K562 (cell line): ENCODE measurements at regions not wholly inside any gene's neighbourhood (a gene's known extent, or its start where the extent isn't known, plus 50 kb on each side); places are given as distances from the start of the nearest gene placed in this dataset.

ENCODE experiments used
- E2F1 ChIP-seq: sonication (generic); formaldehyde crosslinking; IDR thresholded peaks from 2 replicates; pipeline ENCODE4 v1.8.1; 2023; ENCODE audit warnings: mild to moderate bottlenecking, missing genetic modification reagents, moderate library complexity
- FOXM1 ChIP-seq, 2 experiments: fragments of 450-650 bp in 1 of 2; sonication (generic) in 1 of 2; formaldehyde crosslinking in 1 of 2; IDR thresholded peaks; 2 replicates each; pipeline versions ENCODE4 v1.6.1 to v1.9.0; 2017 to 2022; ENCODE audit warnings: low read depth in 2 of 2, mild to moderate bottlenecking in 2 of 2, missing genetic modification reagents in 1 of 2, moderate library complexity in 1 of 2
- JUNB ChIP-seq: fragments of 450-650 bp; formaldehyde crosslinking; conservative IDR thresholded peaks from 2 replicates; pipeline ENCODE4 v1.4.0; 2020; ENCODE audit warnings: mild to moderate bottlenecking
- ZNF197 ChIP-seq: fragments of 200-800 bp; sonication (Bioruptor generic); IDR thresholded peaks from 2 replicates; pipeline ENCODE4 v1.6.1; 2016; ENCODE audit warnings: low read depth, missing genetic modification characterization, missing compliant biosample characterization
- ZNF79 ChIP-seq: fragments of 250-450 bp; sonication (Bioruptor Pico); IDR thresholded peaks from 2 replicates; pipeline ENCODE4 v1.4.0; 2020; ENCODE audit warnings: low read depth, mild to moderate bottlenecking, moderate library complexity
- TF ChIP-seq, protein P1 (sequence below): IDR thresholded peaks from 2 replicates; pipeline ENCODE4 v1.6.1; 2012; ENCODE audit warnings: low read depth, low read length, improper control_type of control experiment, borderline replicate concordance
- TF ChIP-seq, protein P2 (sequence below): fragments of 250-450 bp; sonication (Bioruptor Pico); IDR thresholded peaks from 2 replicates; pipeline ENCODE4 v1.5.0; 2022; ENCODE audit warnings: mild to moderate bottlenecking

DNA sequence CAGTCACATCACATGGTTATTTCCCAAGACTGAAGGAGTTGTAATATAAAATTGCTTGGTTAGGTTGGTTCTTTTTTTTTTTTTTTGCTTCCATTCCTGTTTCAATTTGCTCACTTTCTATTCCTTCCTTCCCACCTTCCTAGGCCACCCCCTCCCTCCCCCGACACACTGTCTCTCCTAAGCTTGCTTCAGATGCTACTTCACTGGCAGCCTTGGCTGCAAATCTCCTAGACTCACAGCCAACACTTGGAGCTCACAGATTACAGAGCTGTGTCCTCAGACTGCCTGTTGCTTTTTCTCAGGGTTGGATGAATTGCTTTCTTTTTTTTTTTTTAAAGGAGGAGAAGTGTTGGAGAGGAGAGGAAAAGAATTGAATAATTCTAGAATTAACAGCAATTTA is 77.3 kb upstream of the GRIN2B start:
- TF ChIP-seq ZNF197 (CRISPR knock-in tag) (no peak), JUNB (CRISPR knock-in tag) (no peak), ZNF79 (CRISPR knock-in tag) (no peak), E2F1 (no peak), FOXM1 (IDR thresholded peaks at IDR 0.05; ENCODE audit: low read depth) (no peak), FOXM1 (CRISPR knock-in tag; IDR thresholded peaks at IDR 0.05; ENCODE audit: low read depth) (no peak)
- TF ChIP-seq, protein P1, sequence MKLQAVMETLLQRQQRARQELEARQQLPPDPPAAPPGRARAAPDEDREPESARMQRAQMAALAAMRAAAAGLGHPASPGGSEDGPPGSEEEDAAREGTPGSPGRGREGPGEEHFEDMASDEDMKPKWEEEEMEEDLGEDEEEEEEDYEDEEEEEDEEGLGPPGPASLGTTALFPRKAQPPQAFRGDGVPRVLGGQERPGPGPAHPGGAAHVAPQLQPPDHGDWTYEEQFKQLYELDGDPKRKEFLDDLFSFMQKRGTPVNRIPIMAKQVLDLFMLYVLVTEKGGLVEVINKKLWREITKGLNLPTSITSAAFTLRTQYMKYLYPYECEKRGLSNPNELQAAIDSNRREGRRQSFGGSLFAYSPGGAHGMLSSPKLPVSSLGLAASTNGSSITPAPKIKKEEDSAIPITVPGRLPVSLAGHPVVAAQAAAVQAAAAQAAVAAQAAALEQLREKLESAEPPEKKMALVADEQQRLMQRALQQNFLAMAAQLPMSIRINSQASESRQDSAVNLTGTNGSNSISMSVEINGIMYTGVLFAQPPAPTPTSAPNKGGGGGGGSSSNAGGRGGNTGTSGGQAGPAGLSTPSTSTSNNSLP = no peak
- TF ChIP-seq, protein P2, sequence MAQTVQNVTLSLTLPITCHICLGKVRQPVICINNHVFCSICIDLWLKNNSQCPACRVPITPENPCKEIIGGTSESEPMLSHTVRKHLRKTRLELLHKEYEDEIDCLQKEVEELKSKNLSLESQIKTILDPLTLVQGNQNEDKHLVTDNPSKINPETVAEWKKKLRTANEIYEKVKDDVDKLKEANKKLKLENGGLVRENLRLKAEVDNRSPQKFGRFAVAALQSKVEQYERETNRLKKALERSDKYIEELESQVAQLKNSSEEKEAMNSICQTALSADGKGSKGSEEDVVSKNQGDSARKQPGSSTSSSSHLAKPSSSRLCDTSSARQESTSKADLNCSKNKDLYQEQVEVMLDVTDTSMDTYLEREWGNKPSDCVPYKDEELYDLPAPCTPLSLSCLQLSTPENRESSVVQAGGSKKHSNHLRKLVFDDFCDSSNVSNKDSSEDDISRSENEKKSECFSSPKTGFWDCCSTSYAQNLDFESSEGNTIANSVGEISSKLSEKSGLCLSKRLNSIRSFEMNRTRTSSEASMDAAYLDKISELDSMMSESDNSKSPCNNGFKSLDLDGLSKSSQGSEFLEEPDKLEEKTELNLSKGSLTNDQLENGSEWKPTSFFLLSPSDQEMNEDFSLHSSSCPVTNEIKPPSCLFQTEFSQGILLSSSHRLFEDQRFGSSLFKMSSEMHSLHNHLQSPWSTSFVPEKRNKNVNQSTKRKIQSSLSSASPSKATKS = no peak
